Esophagus squamous epithelium (tissue), 4 donors: ENCODE measurements at regions not wholly inside any gene's neighbourhood (a gene's known extent, or its start where the extent isn't known, plus 50 kb on each side); places are given as distances from the start of the nearest gene placed in this dataset.

Experiments
- CTCF ChIP-seq, 6 experiments: fragments of 450-650 bp in 4 of 6; fragments of 200-600 bp in 2 of 6; sonication (generic) in 2 of 6; IDR thresholded peaks; one replicate each; pipeline ENCODE4 v1.5.1; 2016 to 2019; ENCODE audit warnings: antibody characterized with exemption in 6 of 6, mild to moderate bottlenecking in 4 of 6, moderate library complexity in 4 of 6
- POLR2A ChIP-seq, 4 donors: fragments of 450-650 bp; IDR thresholded peaks; one replicate each; pipeline ENCODE4 v1.6.1; 2017; ENCODE audit warnings: antibody characterized with exemption in 4 of 4, mild to moderate bottlenecking in 4 of 4, moderate library complexity in 3 of 4

- TF ChIP-seq CTCF (IDR thresholded peaks at IDR 0.05) = no peak
- no peak for TF ChIP-seq POLR2A (IDR thresholded peaks at IDR 0.05)
Observed at GRCh38 chr2:67918471-67918870, 144.3 kb downstream of the C1D start.
